Adrenal gland (tissue), 5 donors: ENCODE measurements at regions not wholly inside any gene's neighbourhood (a gene's known extent, or its start where the extent isn't known, plus 50 kb on each side); places are given as distances from the start of the nearest gene placed in this dataset.

Source experiments
- CTCF ChIP-seq, 6 experiments: fragments of 450-650 bp in 4 of 6; fragments of 200-600 bp in 2 of 6; sonication (generic) in 1 of 6; IDR thresholded peaks; 1 replicate in 5 of 6; 2 replicates in 1 of 6; pipeline versions ENCODE4 v1.5.1 to v1.8.0; 2016 to 2021; ENCODE audit warnings: antibody characterized with exemption in 6 of 6, mild to moderate bottlenecking in 2 of 6, moderate library complexity in 1 of 6
- POLR2A ChIP-seq, 2 donors: fragments of 450-650 bp; IDR thresholded peaks; one replicate each; pipeline ENCODE4 v1.6.1; 2017; ENCODE audit warnings: antibody characterized with exemption in 2 of 2, mild to moderate bottlenecking in 2 of 2, moderate library complexity in 1 of 2
- donor health status: DM: no; HTN: no; CAD: no.

GRCh38 chrX:94058728-94059382 lies 384.8 kb downstream of the FAM133A start:
- TF ChIP-seq CTCF (IDR thresholded peaks at IDR 0.05) (peak; percentile 32 to 62 (median 44)), POLR2A (IDR thresholded peaks at IDR 0.05) (no peak)
